Naive thymus-derived CD4-positive, alpha-beta T cell (primary cell): ENCODE measurements at regions not wholly inside any gene's neighbourhood (a gene's known extent, or its start where the extent isn't known, plus 50 kb on each side); places are given as distances from the start of the nearest gene placed in this dataset.

Experiments used
- ATAC-seq: fragments of 150-1000 bp; cut with Tn5 transposase; 2 replicates; pipeline ENCODE4 v1.10.0; 2021; ENCODE audit warnings: mild to moderate bottlenecking, moderate library complexity
- CTCF ChIA-PET: fragments of 350-600 bp; sonication (Branson Sonifier 250); formaldehyde crosslinking; loops from one replicate; lab custom pipeline; 2021; ENCODE audit warnings: antibody characterized with exemption; lab: Charles Lee
- POLR2A ChIA-PET: fragments of 350-600 bp; sonication (Branson Sonifier 250); formaldehyde crosslinking; loops from one replicate; lab custom pipeline; 2021; ENCODE audit warnings: antibody characterized with exemption, inconsistent platforms; lab: Charles Lee
- DNase-seq, 9 donors: peaks; one replicate each; pipeline versions ENCODE4 v3.0.0 to v3.0.0-alpha.2; 2020 to 2022; ENCODE audit warnings: mixed read lengths in 1 of 9
- H3K27ac ChIP-seq: one replicate; pipeline ENCODE4 v1.7.0; 2013; ENCODE audit warnings: mild to moderate bottlenecking, low read depth, low read length, moderate library complexity
- H3K27me3 ChIP-seq, 2 donors: one replicate each; pipeline ENCODE4 v1.7.0; 2013; ENCODE audit warnings: low read length in 2 of 2, mild to moderate bottlenecking in 2 of 2, moderate library complexity in 2 of 2; ENCODE audit not compliant: control insufficient read depth in 2 of 2, insufficient read depth in 2 of 2
- H3K36me3 ChIP-seq, 3 experiments: 1 replicate in 2 of 3; 2 replicates in 1 of 3; pipeline ENCODE4 v1.7.0; 2013; ENCODE audit warnings: low read length in 3 of 3, mild to moderate bottlenecking in 3 of 3, moderate library complexity in 1 of 3; ENCODE audit not compliant: insufficient read depth in 3 of 3, control insufficient read depth in 2 of 3
- H3K4me1 ChIP-seq, 2 donors: one replicate each; pipeline ENCODE4 v1.7.0; 2013; ENCODE audit warnings: low read length in 2 of 2, mild to moderate bottlenecking in 2 of 2, moderate library complexity in 1 of 2; ENCODE audit not compliant: control insufficient read depth in 2 of 2, insufficient read depth in 2 of 2
- H3K4me3 ChIP-seq: 2 replicates; pipeline ENCODE4 v1.7.0; 2013; ENCODE audit warnings: mild to moderate bottlenecking, low read length
- H3K9me3 ChIP-seq, 3 experiments: 1 replicate in 2 of 3; 2 replicates in 1 of 3; pipeline ENCODE4 v1.7.0; 2013; ENCODE audit warnings: low read length in 3 of 3; ENCODE audit not compliant: control insufficient read depth in 2 of 3
- H3K27ac Mint-ChIP-seq, 9 donors: one replicate each; pipeline ENCODE4 v1.8.0; 2020 to 2022; ENCODE audit warnings: mixed read lengths in 9 of 9, mild to moderate bottlenecking in 8 of 9, moderate library complexity in 5 of 9, inconsistent platforms in 2 of 9
- H3K27me3 Mint-ChIP-seq, 5 donors: one replicate each; pipeline ENCODE4 v1.8.0; 2021 to 2022; ENCODE audit warnings: mixed read lengths in 5 of 5, mild to moderate bottlenecking in 1 of 5
- H3K36me3 Mint-ChIP-seq, 5 donors: one replicate each; pipeline ENCODE4 v1.8.0; 2020 to 2022; ENCODE audit warnings: mixed read lengths in 5 of 5, mild to moderate bottlenecking in 3 of 5, inconsistent platforms in 1 of 5
- H3K4me1 Mint-ChIP-seq, 7 donors: one replicate each; pipeline ENCODE4 v1.8.0; 2020 to 2022; ENCODE audit warnings: mixed read lengths in 7 of 7, mild to moderate bottlenecking in 3 of 7, inconsistent platforms in 1 of 7
- H3K4me3 Mint-ChIP-seq, 10 donors: one replicate each; pipeline ENCODE4 v1.8.0; 2020 to 2022; ENCODE audit warnings: mild to moderate bottlenecking in 10 of 10, mixed read lengths in 10 of 10, moderate library complexity in 6 of 10, inconsistent platforms in 2 of 10
- H3K9me3 Mint-ChIP-seq, 11 donors: one replicate each; pipeline ENCODE4 v1.8.0; 2020 to 2022; ENCODE audit warnings: mixed read lengths in 11 of 11, mild to moderate bottlenecking in 4 of 11, inconsistent platforms in 1 of 11, moderate library complexity in 1 of 11
- intact Hi-C, 2 donors: fragments of 100-400 bp; cut with micrococcal nuclease; formaldehyde crosslinking; loops; one replicate each; pipeline ENCODE4 v1.15.1; 2023

GRCh38 chr11:20293992-20294391, 69.5 kb upstream of the HTATIP2 start:
- no peaks in the 10 kb centered on the region for H3K36me3 ChIP-seq
- no peak overlapping the region for H3K27ac Mint-ChIP-seq
- H3K27me3 Mint-ChIP-seq: peaks cover 14 to 24% (median 16%) of the 10 kb centered on the region in 5 donors
- H3K9me3 ChIP-seq: no peaks in the 10 kb centered on the region
- no peaks in the 10 kb centered on the region for H3K36me3 Mint-ChIP-seq
- H3K4me3 Mint-ChIP-seq: no peak overlapping the region
- DNase-seq: no peak
- no peaks in the 10 kb centered on the region for H3K27me3 ChIP-seq
- H3K9me3 Mint-ChIP-seq: no peaks in the 10 kb centered on the region
- POLR2A ChIA-PET: no interaction called here
- H3K4me1 ChIP-seq: no peaks in the 10 kb centered on the region
- CTCF ChIA-PET: no interaction called here
- no peak for ATAC-seq
- no peaks in the 10 kb centered on the region for H3K4me1 Mint-ChIP-seq
- intact Hi-C loops: no loop called here
- H3K4me3 ChIP-seq: no peak overlapping the region
- no peak overlapping the region for H3K27ac ChIP-seq

GRCh38 chr11:20293531-20293930, 70.0 kb upstream of the HTATIP2 start:
- ATAC-seq (no peak), DNase-seq (no peak)
- CTCF ChIA-PET: no interaction called here
- no peaks in the 10 kb centered on the region for H3K9me3 ChIP-seq
- Mint-ChIP-seq H3K4me3 (no peak overlapping the region), H3K4me1 (no peaks in the 10 kb centered on the region), H3K27ac (no peak overlapping the region), H3K27me3 (peaks cover 15 to 26% (median 20%) of the 10 kb centered on the region in 5 donors), H3K9me3 (no peaks in the 10 kb centered on the region), H3K36me3 (no peaks in the 10 kb centered on the region)
- intact Hi-C loops: no loop called here
- no peaks in the 10 kb centered on the region for H3K27me3 ChIP-seq
- H3K4me3 ChIP-seq: no peak overlapping the region
- no peaks in the 10 kb centered on the region for H3K4me1 ChIP-seq
- POLR2A ChIA-PET: no interaction called here
- no peaks in the 10 kb centered on the region for H3K36me3 ChIP-seq
- no peak overlapping the region for H3K27ac ChIP-seq

DNA sequence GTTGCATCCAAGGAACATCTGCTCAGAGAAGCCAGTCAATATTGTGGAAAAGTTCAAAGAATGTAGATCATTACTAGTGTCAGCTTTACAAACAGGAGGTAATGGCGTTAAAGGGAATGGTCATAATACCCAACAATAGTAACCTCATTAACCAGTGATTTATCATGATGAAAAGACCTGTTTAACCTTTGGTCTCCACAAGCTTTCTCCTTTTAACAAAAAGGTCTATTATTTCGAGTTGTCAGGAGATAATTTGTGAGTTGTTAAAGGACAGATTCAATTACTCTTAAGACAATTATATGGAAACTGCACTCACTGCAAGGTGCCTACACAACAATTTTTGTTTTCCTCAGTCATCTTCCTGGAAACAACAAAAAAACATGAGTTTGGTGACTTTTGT, 73.8 kb upstream of the HTATIP2 start:
- ChIA-PET CTCF (interaction anchor here (0.7 kb wide), 1 partner anchor 380 kb away, joined by 3 read pairs; no protein-coding TSS in a partner anchor), POLR2A (no interaction called here)
- Mint-ChIP-seq H3K4me3 (no peak overlapping the region), H3K4me1 (no peaks in the 10 kb centered on the region), H3K36me3 (no peaks in the 10 kb centered on the region), H3K27me3 (peaks cover 22 to 32% (median 23%) of the 10 kb centered on the region in 5 donors), H3K27ac (no peak overlapping the region), H3K9me3 (peaks cover 0 to 2% (median 0%) of the 10 kb centered on the region in 11 donors)
- ATAC-seq (no peak), DNase-seq (no peak)
- H3K36me3 ChIP-seq: no peaks in the 10 kb centered on the region
- H3K4me3 ChIP-seq: no peak overlapping the region
- H3K27me3 ChIP-seq: no peaks in the 10 kb centered on the region
- H3K4me1 ChIP-seq: no peaks in the 10 kb centered on the region
- intact Hi-C loops: no loop called here
- no peak overlapping the region for H3K27ac ChIP-seq
- no peaks in the 10 kb centered on the region for H3K9me3 ChIP-seq

DNA sequence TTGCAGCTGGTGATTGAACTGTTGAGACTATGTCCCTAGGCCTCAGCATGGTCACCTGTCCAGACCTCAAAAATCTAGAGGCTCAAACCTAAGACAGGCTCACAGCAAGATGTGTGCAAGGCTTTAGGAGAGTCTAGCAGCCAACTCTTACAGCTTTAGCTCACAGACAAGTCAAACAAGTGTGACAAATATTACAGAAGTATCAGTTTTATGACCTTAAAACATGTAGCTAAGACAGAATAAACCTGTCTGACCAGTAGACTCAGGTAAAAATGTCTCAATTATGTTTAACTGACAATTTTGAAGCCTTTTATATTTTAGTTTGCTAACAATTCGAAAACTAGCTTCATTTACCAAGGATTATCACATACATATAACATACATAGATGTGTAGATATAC, 80.0 kb upstream of the HTATIP2 start:
- POLR2A ChIA-PET: no interaction called here
- peaks cover 12 to 28% (median 21%) of the 10 kb centered on the region in 5 donors for H3K27me3 Mint-ChIP-seq

GRCh38 chr11:20278727-20279126, 84.8 kb upstream of the HTATIP2 start:
- no peak for ATAC-seq
- Histone ChIP-seq H3K9me3 (no peaks in the 10 kb centered on the region), H3K36me3 (no peaks in the 10 kb centered on the region), H3K4me1 (no peaks in the 10 kb centered on the region), H3K4me3 (no peak overlapping the region), H3K27me3 (no peaks in the 10 kb centered on the region), H3K27ac (no peak overlapping the region)
- ChIA-PET POLR2A (no interaction called here), CTCF (no interaction called here)
- intact Hi-C loops: no loop called here
- H3K9me3 Mint-ChIP-seq: peaks cover 0 to 3% (median 0%) of the 10 kb centered on the region in 11 donors
- H3K4me3 Mint-ChIP-seq: no peak overlapping the region
- H3K27ac Mint-ChIP-seq: no peak overlapping the region
- no peaks in the 10 kb centered on the region for H3K36me3 Mint-ChIP-seq
- H3K27me3 Mint-ChIP-seq: peaks cover 14 to 26% (median 21%) of the 10 kb centered on the region in 5 donors
- H3K4me1 Mint-ChIP-seq: no peaks in the 10 kb centered on the region
- DNase-seq: no peak

More for the DNA sequence above, 80.0 kb upstream of the HTATIP2 start:
- H3K27ac ChIP-seq: no peak overlapping the region
- H3K36me3 Mint-ChIP-seq: no peaks in the 10 kb centered on the region
- H3K4me1 Mint-ChIP-seq: no peaks in the 10 kb centered on the region
- DNase-seq (no peak), ATAC-seq (no peak)
- H3K4me1 ChIP-seq: no peaks in the 10 kb centered on the region
- H3K27me3 ChIP-seq: no peaks in the 10 kb centered on the region
- H3K36me3 ChIP-seq: no peaks in the 10 kb centered on the region
- H3K4me3 Mint-ChIP-seq: no peak overlapping the region
- CTCF ChIA-PET: no interaction called here
- peaks cover 0 to 6% (median 0%) of the 10 kb centered on the region in 11 donors for H3K9me3 Mint-ChIP-seq
- no peaks in the 10 kb centered on the region for H3K9me3 ChIP-seq
- H3K4me3 ChIP-seq: no peak overlapping the region
- no peak overlapping the region for H3K27ac Mint-ChIP-seq
- intact Hi-C loops: no loop called here

- H3K9me3 Mint-ChIP-seq: no peaks in the 10 kb centered on the region
- H3K4me3 ChIP-seq: no peak overlapping the region
- no peaks in the 10 kb centered on the region for H3K4me1 ChIP-seq
- intact Hi-C loops: no loop called here
- H3K4me3 Mint-ChIP-seq: no peak overlapping the region
- no peak overlapping the region for H3K27ac ChIP-seq
- H3K27ac Mint-ChIP-seq: no peak overlapping the region
- no peaks in the 10 kb centered on the region for H3K4me1 Mint-ChIP-seq
- peaks cover 16 to 33% (median 22%) of the 10 kb centered on the region in 5 donors for H3K27me3 Mint-ChIP-seq
- H3K36me3 ChIP-seq: no peaks in the 10 kb centered on the region
- ChIA-PET CTCF (no interaction called here), POLR2A (no interaction called here)
- H3K36me3 Mint-ChIP-seq: no peaks in the 10 kb centered on the region
- no peaks in the 10 kb centered on the region for H3K9me3 ChIP-seq
- DNase-seq: no peak
- no peaks in the 10 kb centered on the region for H3K27me3 ChIP-seq
- ATAC-seq: no peak
Measured at GRCh38 chr11:20277014-20277413, 86.5 kb upstream of the HTATIP2 start.

- peaks cover 16 to 33% (median 22%) of the 10 kb centered on the region in 5 donors for H3K27me3 Mint-ChIP-seq
- CTCF ChIA-PET: no interaction called here
Measured at GRCh38 chr11:20275987-20276965, 87.2 kb upstream of the HTATIP2 start.

More at GRCh38 chr11:20275987-20276965, 87.2 kb upstream of the HTATIP2 start:
- Histone ChIP-seq H3K9me3 (no peaks in the 10 kb centered on the region), H3K36me3 (no peaks in the 10 kb centered on the region), H3K27me3 (no peaks in the 10 kb centered on the region), H3K27ac (no peak overlapping the region), H3K4me1 (no peaks in the 10 kb centered on the region), H3K4me3 (no peak overlapping the region)
- Mint-ChIP-seq H3K27ac (no peak overlapping the region), H3K36me3 (no peaks in the 10 kb centered on the region), H3K4me1 (no peaks in the 10 kb centered on the region), H3K4me3 (no peak overlapping the region), H3K9me3 (no peaks in the 10 kb centered on the region)
- DNase-seq: no peak
- no peak for ATAC-seq
- POLR2A ChIA-PET: no interaction called here
- intact Hi-C loops: no loop called here
